Neuronal stem cell (in vitro differentiated cells): ENCODE measurements at regions not wholly inside any gene's neighbourhood (a gene's known extent, or its start where the extent isn't known, plus 50 kb on each side); places are given as distances from the start of the nearest gene placed in this dataset.

Experiments used
- DNase-seq: peaks from one replicate; pipeline ENCODE4 v3.0.0-alpha.2; 2013; ENCODE audit warnings: low spot score
- H2AFZ ChIP-seq: one replicate; pipeline ENCODE4 v1.6.1; 2013; ENCODE audit warnings: mild to moderate bottlenecking, low read length, inconsistent platforms
- H2AK5ac ChIP-seq: 2 replicates; pipeline ENCODE4 v1.6.1; 2013; ENCODE audit warnings: low read depth, mild to moderate bottlenecking, inconsistent platforms, low read length, moderate library complexity, mixed read lengths
- H2BK120ac ChIP-seq: 2 replicates; pipeline ENCODE4 v1.6.1; 2013; ENCODE audit warnings: low read depth, mild to moderate bottlenecking, inconsistent platforms, low read length, moderate library complexity, mixed read lengths
- H2BK12ac ChIP-seq: one replicate; pipeline ENCODE4 v1.6.1; 2013; ENCODE audit warnings: low read length, inconsistent platforms
- H2BK15ac ChIP-seq: 2 replicates; pipeline ENCODE4 v1.6.1; 2013; ENCODE audit warnings: mild to moderate bottlenecking, low read length, inconsistent platforms, mixed read lengths
- H2BK5ac ChIP-seq: one replicate; pipeline ENCODE4 v1.6.1; 2013; ENCODE audit warnings: inconsistent platforms, mild to moderate bottlenecking, low read length, moderate library complexity
- H3K14ac ChIP-seq: one replicate; pipeline ENCODE4 v1.6.1; 2013; ENCODE audit warnings: low read length, inconsistent platforms
- H3K18ac ChIP-seq: 2 replicates; pipeline ENCODE4 v1.6.1; 2013; ENCODE audit warnings: low read length, inconsistent platforms
- H3K23ac ChIP-seq: 2 replicates; pipeline ENCODE4 v1.6.1; 2013; ENCODE audit warnings: low read depth, mild to moderate bottlenecking, mixed read lengths, low read length, inconsistent platforms; ENCODE audit not compliant: poor library complexity
- H3K27ac ChIP-seq: replicated peaks from 3 replicates; pipeline ENCODE4 v1.5.1; 2013; ENCODE audit warnings: low read length, inconsistent platforms
- H3K27me3 ChIP-seq, 3 experiments: 2 replicates each; pipeline ENCODE4 v1.6.1; 2013; ENCODE audit warnings: low read length in 3 of 3, mild to moderate bottlenecking in 2 of 3, inconsistent platforms in 1 of 3, low read depth in 1 of 3, mixed read lengths in 1 of 3, moderate library complexity in 1 of 3; ENCODE audit not compliant: control insufficient read depth in 3 of 3, insufficient read depth in 3 of 3
- H3K36me3 ChIP-seq, 2 donors: replicated peaks in 1 of 2; 2 replicates each; pipeline ENCODE4 v1.6.1; 2013; ENCODE audit warnings: low read length in 2 of 2; ENCODE audit not compliant: control insufficient read depth in 2 of 2, insufficient read depth in 2 of 2
- H3K4ac ChIP-seq: 2 replicates; pipeline ENCODE4 v1.6.1; 2013; ENCODE audit warnings: inconsistent platforms, mild to moderate bottlenecking, low read length, moderate library complexity
- H3K4me1 ChIP-seq, 2 donors: 1 replicate in 1 of 2; 2 replicates in 1 of 2; pipeline ENCODE4 v1.6.1; 2013; ENCODE audit warnings: low read length in 2 of 2, low read depth in 1 of 2; ENCODE audit not compliant: control insufficient read depth in 2 of 2, insufficient read depth in 1 of 2
- H3K4me2 ChIP-seq: one replicate; pipeline ENCODE4 v1.6.1; 2013; ENCODE audit warnings: mild to moderate bottlenecking, low read length, inconsistent platforms; ENCODE audit not compliant: insufficient read depth, poor library complexity, severe bottlenecking
- H3K4me3 ChIP-seq, 2 donors: 2 replicates each; pipeline ENCODE4 v1.5.1; 2013; ENCODE audit warnings: low read length in 2 of 2, mild to moderate bottlenecking in 2 of 2, inconsistent platforms in 1 of 2, moderate library complexity in 1 of 2
- H3K79me1 ChIP-seq: one replicate; pipeline ENCODE4 v1.6.1; 2013; ENCODE audit warnings: low read depth, mild to moderate bottlenecking, inconsistent platforms, low read length, moderate library complexity
- H3K9ac ChIP-seq: one replicate; pipeline ENCODE4 v1.6.1; 2013; ENCODE audit warnings: mild to moderate bottlenecking, low read depth, low read length, inconsistent platforms; ENCODE audit not compliant: poor library complexity
- H3K9me3 ChIP-seq, 2 donors: replicated peaks in 1 of 2; 2 replicates each; pipeline versions ENCODE3 to v1.6.1; 2013; ENCODE audit warnings: low read length in 2 of 2, mild to moderate bottlenecking in 2 of 2, inconsistent platforms in 1 of 2, low read depth in 1 of 2, mixed read lengths in 1 of 2, moderate library complexity in 1 of 2; ENCODE audit not compliant: control insufficient read depth in 2 of 2, insufficient read depth in 1 of 2
- H4K8ac ChIP-seq: one replicate; pipeline ENCODE4 v1.6.1; 2013; ENCODE audit warnings: low read depth, mild to moderate bottlenecking, inconsistent platforms, low read length, moderate library complexity
- H4K91ac ChIP-seq: one replicate; pipeline ENCODE4 v1.6.1; 2013; ENCODE audit warnings: low read length, low read depth, mild to moderate bottlenecking, inconsistent platforms; ENCODE audit not compliant: poor library complexity
- WGBS, 2 donors: extraction: QIAGEN DNeasy Blood & Tissue Kit; methylation state at CpG; one replicate each; pipeline ENCODE4 v1.1.7; 2013; ENCODE audit warnings: missing lambda C conversion rate in 2 of 2, mixed read lengths in 1 of 2; ENCODE audit not compliant: insufficient read length in 2 of 2, insufficient replicate concordance in 1 of 2; ENCODE audit errors: extremely low coverage in 2 of 2; 5-methylcytosine and 5-hydroxymethylcytosine counted together

GRCh38 chr4:164288578-164288977 is 465.4 kb upstream of the SMIM31 start:
- Histone ChIP-seq H3K27ac (no peak overlapping the region), H2BK12ac (no peak overlapping the region), H2BK15ac (no peak overlapping the region), H2BK120ac (no peak overlapping the region), H3K4me2 (no peak overlapping the region), H3K9me3 (no peaks in the 10 kb centered on the region), H3K18ac (no peak overlapping the region), H2AFZ (no peak overlapping the region), H3K4me1 (no peaks in the 10 kb centered on the region), H2BK5ac (no peak overlapping the region), H3K79me1 (no peaks in the 10 kb centered on the region), H3K4ac (no peak overlapping the region), H3K9ac (no peak overlapping the region), H3K36me3 (no peaks in the 10 kb centered on the region), H4K8ac (no peak overlapping the region), H3K27me3 (no peaks in the 10 kb centered on the region), H4K91ac (no peak overlapping the region), H3K4me3 (no peak overlapping the region), H3K23ac (no peak overlapping the region), H2AK5ac (no peak overlapping the region), H3K14ac (no peak overlapping the region)
- DNase-seq, result no peak
- WGBS, 2 donors, result no CpG with 5 or more reads among the region's 5 CpGs

- no peak overlapping the region for H2BK5ac ChIP-seq
- no peaks in the 10 kb centered on the region for H3K9me3 ChIP-seq
- no peaks in the 10 kb centered on the region for H3K4me1 ChIP-seq
- no peak overlapping the region for H2AFZ ChIP-seq
- no peaks in the 10 kb centered on the region for H3K79me1 ChIP-seq
- WGBS, 2 donors, result no CpG with 5 or more reads among the region's 4 CpGs
- H2BK12ac ChIP-seq, result no peak overlapping the region
- H3K4ac ChIP-seq, result no peak overlapping the region
- DNase-seq, result no peak
- no peak overlapping the region for H4K91ac ChIP-seq
- H3K23ac ChIP-seq, result no peak overlapping the region
- H3K27me3 ChIP-seq, result no peaks in the 10 kb centered on the region
- H2BK15ac ChIP-seq, result no peak overlapping the region
- no peak overlapping the region for H3K27ac ChIP-seq
- H3K36me3 ChIP-seq, result no peaks in the 10 kb centered on the region
- no peak overlapping the region for H2BK120ac ChIP-seq
- H3K4me2 ChIP-seq, result no peak overlapping the region
- no peak overlapping the region for H3K14ac ChIP-seq
- H3K18ac ChIP-seq, result no peak overlapping the region
- no peak overlapping the region for H4K8ac ChIP-seq
- no peak overlapping the region for H2AK5ac ChIP-seq
- H3K9ac ChIP-seq, result no peak overlapping the region
- H3K4me3 ChIP-seq, result no peak overlapping the region
These were observed 460.7 kb upstream of the SMIM31 start for GRCh38 chr4:164293203-164293602.

GRCh38 chr4:164293743-164294142 is 460.2 kb upstream of the SMIM31 start:
- Histone ChIP-seq H2AFZ (no peak overlapping the region), H2BK12ac (no peak overlapping the region), H2BK120ac (no peak overlapping the region), H3K27me3 (no peaks in the 10 kb centered on the region), H3K36me3 (no peaks in the 10 kb centered on the region), H2BK5ac (no peak overlapping the region), H3K4ac (no peak overlapping the region), H3K18ac (no peak overlapping the region), H3K9ac (no peak overlapping the region), H3K27ac (no peak overlapping the region), H3K14ac (no peak overlapping the region), H2BK15ac (no peak overlapping the region), H3K4me1 (no peaks in the 10 kb centered on the region), H3K79me1 (no peaks in the 10 kb centered on the region), H3K9me3 (no peaks in the 10 kb centered on the region), H4K8ac (no peak overlapping the region), H2AK5ac (no peak overlapping the region), H4K91ac (no peak overlapping the region), H3K23ac (no peak overlapping the region), H3K4me2 (no peak overlapping the region), H3K4me3 (no peak overlapping the region)
- DNase-seq, result no peak
- WGBS, 2 donors, result no CpG with 5 or more reads among the region's 2 CpGs

DNA sequence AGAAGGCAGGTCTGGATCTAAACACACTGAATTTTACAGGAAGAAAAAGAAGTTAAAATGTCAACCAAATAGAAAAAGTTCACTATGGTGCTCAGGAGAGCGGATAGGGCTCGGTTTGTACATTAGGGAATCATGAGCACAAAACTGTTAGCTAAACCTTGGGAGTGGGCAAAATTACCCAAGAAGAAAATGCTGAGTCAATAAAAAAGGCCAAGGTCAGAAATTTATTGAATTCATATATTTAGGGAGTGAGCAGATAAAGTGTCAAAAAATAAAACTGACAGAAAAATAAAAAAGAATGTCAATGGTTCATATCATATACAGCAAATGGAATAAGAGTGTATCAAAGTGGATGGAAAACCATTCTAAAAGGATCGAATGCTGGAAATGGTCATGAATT is 452.5 kb upstream of the SMIM31 start:
- H3K4me2 ChIP-seq, result no peak overlapping the region
- H3K36me3 ChIP-seq, result no peaks in the 10 kb centered on the region
- H3K4me1 ChIP-seq, result no peaks in the 10 kb centered on the region
- no peak overlapping the region for H3K23ac ChIP-seq
- no peak overlapping the region for H4K8ac ChIP-seq
- H2AFZ ChIP-seq, result no peak overlapping the region
- no peak overlapping the region for H4K91ac ChIP-seq
- DNase-seq, result no peak
- H2BK5ac ChIP-seq, result no peak overlapping the region
- no peak overlapping the region for H2BK15ac ChIP-seq
- no peak overlapping the region for H3K4me3 ChIP-seq
- no peak overlapping the region for H3K9ac ChIP-seq
- no peak overlapping the region for H3K27ac ChIP-seq
- H2BK120ac ChIP-seq, result no peak overlapping the region
- H3K27me3 ChIP-seq, result no peaks in the 10 kb centered on the region
- H3K79me1 ChIP-seq, result no peaks in the 10 kb centered on the region
- no peaks in the 10 kb centered on the region for H3K9me3 ChIP-seq
- no peak overlapping the region for H3K18ac ChIP-seq
- no CpG with 5 or more reads among the region's 3 CpGs for WGBS, 2 donors
- H2BK12ac ChIP-seq, result no peak overlapping the region
- H2AK5ac ChIP-seq, result no peak overlapping the region
- H3K4ac ChIP-seq, result no peak overlapping the region
- H3K14ac ChIP-seq, result no peak overlapping the region
